ENCODE measurements at regions not wholly inside any gene's neighbourhood (a gene's known extent, or its start where the extent isn't known, plus 50 kb on each side); places are given as distances from the start of the nearest gene placed in this dataset.

DNA sequence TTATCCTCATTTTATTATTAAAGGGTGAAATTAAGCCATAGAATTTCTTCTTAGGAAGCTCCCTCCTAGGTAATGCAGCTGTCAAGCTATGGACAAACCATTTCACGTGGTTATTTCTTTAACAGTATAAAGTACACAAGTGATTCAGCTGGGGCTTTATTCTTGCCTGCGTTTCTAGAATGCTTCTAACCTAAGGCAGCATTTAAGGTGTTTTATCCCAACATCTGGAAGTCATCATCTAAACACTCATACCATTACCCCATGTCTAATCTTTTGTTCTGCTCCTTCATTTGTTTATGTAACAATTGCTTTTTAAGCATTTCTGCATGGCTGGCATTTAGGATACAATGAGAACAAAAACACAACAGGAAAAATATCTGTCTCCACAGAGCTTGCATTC lies 829.2 kb upstream of the ADAMTS5 start:
- whole genome bisulfite sequencing (ENCODE audit: insufficient coverage) = 100% methylated on average over 1 of the region's 2 CpGs
- Mint-ChIP-seq H3K27ac (no peak overlapping the region), H3K4me3 (no peak overlapping the region), H3K4me1 (no peaks in the 10 kb centered on the region), H3K9me3 (ENCODE audit: insufficient read depth) (no peaks in the 10 kb centered on the region), H3K27me3 (no peaks in the 10 kb centered on the region)
- no peaks in the 10 kb centered on the region for H3K27me3 ChIP-seq (replicated peaks in 1 of 4; ENCODE audit: control extremely low read depth in 1 of 4, control insufficient read depth in 3 of 4, insufficient read depth in 4 of 4, low read length in 3 of 4)
- intact Hi-C loops (cut with micrococcal nuclease) = no loop called here
- H3K9me3 ChIP-seq (ENCODE audit: control extremely low read depth in 1 of 3, control insufficient read depth in 2 of 3, insufficient read depth in 1 of 3, low read length in 2 of 3) = no peaks in the 10 kb centered on the region
- no peak for TF ChIP-seq EZH2 (IDR thresholded peaks at IDR 0.05; ENCODE audit: borderline replicate concordance, insufficient read depth, low read depth, low read length, poor library complexity, severe bottlenecking)
- TF ChIP-seq, protein P1, sequence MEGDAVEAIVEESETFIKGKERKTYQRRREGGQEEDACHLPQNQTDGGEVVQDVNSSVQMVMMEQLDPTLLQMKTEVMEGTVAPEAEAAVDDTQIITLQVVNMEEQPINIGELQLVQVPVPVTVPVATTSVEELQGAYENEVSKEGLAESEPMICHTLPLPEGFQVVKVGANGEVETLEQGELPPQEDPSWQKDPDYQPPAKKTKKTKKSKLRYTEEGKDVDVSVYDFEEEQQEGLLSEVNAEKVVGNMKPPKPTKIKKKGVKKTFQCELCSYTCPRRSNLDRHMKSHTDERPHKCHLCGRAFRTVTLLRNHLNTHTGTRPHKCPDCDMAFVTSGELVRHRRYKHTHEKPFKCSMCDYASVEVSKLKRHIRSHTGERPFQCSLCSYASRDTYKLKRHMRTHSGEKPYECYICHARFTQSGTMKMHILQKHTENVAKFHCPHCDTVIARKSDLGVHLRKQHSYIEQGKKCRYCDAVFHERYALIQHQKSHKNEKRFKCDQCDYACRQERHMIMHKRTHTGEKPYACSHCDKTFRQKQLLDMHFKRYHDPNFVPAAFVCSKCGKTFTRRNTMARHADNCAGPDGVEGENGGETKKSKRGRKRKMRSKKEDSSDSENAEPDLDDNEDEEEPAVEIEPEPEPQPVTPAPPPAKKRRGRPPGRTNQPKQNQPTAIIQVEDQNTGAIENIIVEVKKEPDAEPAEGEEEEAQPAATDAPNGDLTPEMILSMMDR (IDR thresholded peaks at IDR 0.05) = no peak
- H3K79me2 ChIP-seq (ENCODE audit: control insufficient read depth, insufficient read depth, low read length) = no peaks in the 10 kb centered on the region
- no peak overlapping the region for H2AFZ ChIP-seq (ENCODE audit: insufficient read depth, low read depth, low read length, poor library complexity, severe bottlenecking)
- H3K4me3 ChIP-seq (ENCODE audit: control extremely low read depth in 1 of 5, extremely low read depth in 1 of 5, insufficient read depth in 1 of 5, low read depth in 2 of 5, low read length in 4 of 5) = no peak overlapping the region
- H3K36me3 ChIP-seq (replicated peaks in 1 of 2; ENCODE audit: control extremely low read depth in 1 of 2, control insufficient read depth in 1 of 2, extremely low read depth in 1 of 2, insufficient read depth in 2 of 2, low read length in 1 of 2) = no peaks in the 10 kb centered on the region
- POLR2A ChIA-PET = no interaction called here
- no peak for ATAC-seq (ENCODE audit: low read depth)
- H3K27ac ChIP-seq (ENCODE audit: low read length in 2 of 2) = no peak overlapping the region
- H3K4me2 ChIP-seq (replicated peaks; ENCODE audit: low read depth, low read length, poor library complexity, severe bottlenecking) = no peak overlapping the region
- no peaks in the 10 kb centered on the region for H3K4me1 ChIP-seq (ENCODE audit: control insufficient read depth in 2 of 2, insufficient read depth in 2 of 2, low read length in 2 of 2)
- no peaks in the 10 kb centered on the region for H4K20me1 ChIP-seq (ENCODE audit: control insufficient read depth, insufficient read depth, low read length, poor library complexity, severe bottlenecking)
- CTCF ChIA-PET = no interaction called here
- no peak for DNase-seq
- H3K9ac ChIP-seq (ENCODE audit: low read length) = no peak overlapping the region

DNA sequence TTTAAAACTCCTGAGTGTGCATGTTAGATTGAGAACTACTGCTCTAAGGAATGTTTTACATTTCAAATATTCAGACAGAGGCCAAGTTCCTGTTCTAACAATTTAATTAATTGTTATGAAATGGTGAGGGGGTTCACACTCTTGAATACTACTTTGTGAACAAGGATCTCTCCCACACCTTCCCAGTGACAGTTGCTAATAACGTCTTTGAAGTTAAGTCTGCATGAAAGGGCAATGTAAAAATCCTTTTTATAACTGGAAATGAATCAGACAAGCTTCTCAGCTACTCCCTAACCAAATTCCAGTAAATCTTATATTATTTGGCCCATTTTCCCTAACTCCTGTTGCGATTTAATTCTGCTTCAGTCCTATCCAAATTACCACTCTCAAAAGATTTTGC lies 828.5 kb upstream of the ADAMTS5 start:
- H3K4me1 ChIP-seq (ENCODE audit: control insufficient read depth in 2 of 2, insufficient read depth in 2 of 2, low read length in 2 of 2) = no peaks in the 10 kb centered on the region
- Mint-ChIP-seq H3K9me3 (ENCODE audit: insufficient read depth) (no peaks in the 10 kb centered on the region), H3K27me3 (no peaks in the 10 kb centered on the region), H3K4me1 (no peaks in the 10 kb centered on the region), H3K4me3 (no peak overlapping the region), H3K27ac (no peak overlapping the region)
- no peaks in the 10 kb centered on the region for H3K36me3 ChIP-seq (replicated peaks in 1 of 2; ENCODE audit: control extremely low read depth in 1 of 2, control insufficient read depth in 1 of 2, extremely low read depth in 1 of 2, insufficient read depth in 2 of 2, low read length in 1 of 2)
- no peaks in the 10 kb centered on the region for H4K20me1 ChIP-seq (ENCODE audit: control insufficient read depth, insufficient read depth, low read length, poor library complexity, severe bottlenecking)
- no peaks in the 10 kb centered on the region for H3K27me3 ChIP-seq (replicated peaks in 1 of 4; ENCODE audit: control extremely low read depth in 1 of 4, control insufficient read depth in 3 of 4, insufficient read depth in 4 of 4, low read length in 3 of 4)
- ChIA-PET POLR2A (no interaction called here), CTCF (no interaction called here)
- no peak overlapping the region for H3K27ac ChIP-seq (ENCODE audit: low read length in 2 of 2)
- H3K79me2 ChIP-seq (ENCODE audit: control insufficient read depth, insufficient read depth, low read length) = no peaks in the 10 kb centered on the region
- intact Hi-C loops (cut with micrococcal nuclease) = no loop called here
- WGBS (ENCODE audit: insufficient coverage) = no CpG with 5 or more reads among the region's 2 CpGs
- ATAC-seq (ENCODE audit: low read depth) = no peak
- no peaks in the 10 kb centered on the region for H3K9me3 ChIP-seq (ENCODE audit: control extremely low read depth in 1 of 3, control insufficient read depth in 2 of 3, insufficient read depth in 1 of 3, low read length in 2 of 3)
- DNase-seq = no peak
- H2AFZ ChIP-seq (ENCODE audit: insufficient read depth, low read depth, low read length, poor library complexity, severe bottlenecking) = no peak overlapping the region
- TF ChIP-seq EZH2 (IDR thresholded peaks at IDR 0.05; ENCODE audit: borderline replicate concordance, insufficient read depth, low read depth, low read length, poor library complexity, severe bottlenecking) = no peak
- TF ChIP-seq, protein P1 (IDR thresholded peaks at IDR 0.05) = no peak
- H3K9ac ChIP-seq (ENCODE audit: low read length) = no peak overlapping the region
- no peak overlapping the region for H3K4me3 ChIP-seq (ENCODE audit: control extremely low read depth in 1 of 5, extremely low read depth in 1 of 5, insufficient read depth in 1 of 5, low read depth in 2 of 5, low read length in 4 of 5)
- H3K4me2 ChIP-seq (replicated peaks; ENCODE audit: low read depth, low read length, poor library complexity, severe bottlenecking) = no peak overlapping the region
